ENCODE measurements at regions not wholly inside any gene's neighbourhood (a gene's known extent, or its start where the extent isn't known, plus 50 kb on each side); places are given as distances from the start of the nearest gene placed in this dataset.
A peak's percentile ranks its signal among the peaks of the same experiment; 100 is the strongest.

- no peak overlapping the region for H2BK5ac ChIP-seq (ENCODE audit: low read depth, low read length, poor library complexity, severe bottlenecking)
- H3K9me1 ChIP-seq (ENCODE audit: insufficient read depth, low read length) = peaks cover 4% of the 10 kb centered on the region; the same call in 1 of the 2 replicates
- peak overlapping the region; percentile 61; the same call in 1 of the 2 replicates for H3K18ac ChIP-seq (ENCODE audit: low read depth, low read length)
- in situ Hi-C loops (cut with MboI; ENCODE audit: low sequenced_read_pairs) (loop anchor here (25.0 kb wide), 1 partner anchor 1205 kb away; no protein-coding TSS in a partner anchor), dilution Hi-C loops (cut with HindIII; ENCODE audit: low sequenced_read_pairs, unreplicated experiment) (no loop called here), intact Hi-C loops (cut with micrococcal nuclease) (no loop called here)
- H3K9me3 ChIP-seq (ENCODE audit: control insufficient read depth, insufficient read depth, low read length) = no peaks in the 10 kb centered on the region
- H2BK20ac ChIP-seq (ENCODE audit: low read depth, low read length) = peak overlapping the region; percentile 42; the same call in 1 of the 2 replicates
- H2AK5ac ChIP-seq (ENCODE audit: low read depth, low read length) = no peak overlapping the region
- H2AK9ac ChIP-seq (replicated peaks; ENCODE audit: low read depth, low read length, poor library complexity) = no peak overlapping the region
- H3K4me2 ChIP-seq (ENCODE audit: low read depth, low read length) = no peak overlapping the region
- ChIA-PET POLR2A (ENCODE audit: unreplicated experiment) (no interaction called here), CTCF (no interaction called here)
- DNase-seq (no peak), ATAC-seq (ENCODE audit: low read depth) (no peak)
- peak overlapping the region; percentile 77; the same call in 1 of the 2 replicates for H2BK120ac ChIP-seq (ENCODE audit: low read depth, low read length)
- H3K36me3 ChIP-seq (ENCODE audit: control insufficient read depth, insufficient read depth, low read length) = no peaks in the 10 kb centered on the region
- no peaks in the 10 kb centered on the region for H3K27me3 ChIP-seq (ENCODE audit: control insufficient read depth, insufficient read depth, low read length)
- no peak for TF ChIP-seq MAZ (IDR thresholded peaks at IDR 0.05; ENCODE audit: borderline replicate concordance, low read depth, low read length)
- TF ChIP-seq ELK1 (IDR thresholded peaks at IDR 0.05; ENCODE audit: borderline replicate concordance, low read depth, low read length) = no peak
- TF ChIP-seq POLR2A (IDR thresholded peaks at IDR 0.05; ENCODE audit: low read depth, low read length) = no peak
- TF ChIP-seq CEBPB (IDR thresholded peaks at IDR 0.05; ENCODE audit: low read depth, low read length) = no peak
- TF ChIP-seq MAFK (IDR thresholded peaks at IDR 0.05; ENCODE audit: low read depth, low read length) = no peak
- no peak for TF ChIP-seq RCOR1 (IDR thresholded peaks at IDR 0.05; ENCODE audit: insufficient replicate concordance, low read length)
- no peak for TF ChIP-seq CHD1 (IDR thresholded peaks at IDR 0.05; ENCODE audit: low read depth, low read length)
- TF ChIP-seq BHLHE40 (IDR thresholded peaks at IDR 0.05; ENCODE audit: low read depth, low read length) = no peak
- TF ChIP-seq SMC3 (IDR thresholded peaks at IDR 0.05; ENCODE audit: low read depth, low read length) = no peak
- TF ChIP-seq USF2 (IDR thresholded peaks at IDR 0.05; ENCODE audit: low read depth, low read length) = no peak
- H3K56ac ChIP-seq (ENCODE audit: extremely low read depth, insufficient read depth, low read length) = no peak overlapping the region
- H3K27ac ChIP-seq (ENCODE audit: insufficient read depth, low read length) = no peak overlapping the region
- H3K9ac ChIP-seq (ENCODE audit: low read depth, low read length) = no peak overlapping the region
- no peak overlapping the region for H3K14ac ChIP-seq (replicated peaks; ENCODE audit: low read depth, low read length)
- H3K4me1 ChIP-seq (ENCODE audit: control insufficient read depth, insufficient read depth, low read length) = peaks cover 17% of the 10 kb centered on the region
- H4K20me1 ChIP-seq (ENCODE audit: insufficient read depth, low read length) = no peaks in the 10 kb centered on the region
- no peak overlapping the region for H3K4me3 ChIP-seq (ENCODE audit: insufficient read depth, low read depth, low read length)
- H3K79me1 ChIP-seq (ENCODE audit: low read depth in 1 of 2, low read length in 2 of 2) = no peaks in the 10 kb centered on the region
- peak overlapping the region; percentile 72; the same call in 1 of the 2 replicates for H4K5ac ChIP-seq (ENCODE audit: low read depth, low read length)
- H4K91ac ChIP-seq (ENCODE audit: insufficient read depth, low read depth, low read length) = no peak overlapping the region
- H3K23ac ChIP-seq (ENCODE audit: low read depth, low read length) = no peak overlapping the region
- no peak overlapping the region; the same call in 1 of the 2 replicates for H3K4ac ChIP-seq (ENCODE audit: low read depth, low read length)
- no TSS peak for BruUV-seq (replicated peaks)
- H2AFZ ChIP-seq (replicated peaks; ENCODE audit: low read length, poor library complexity) = no peak overlapping the region
- H4K8ac ChIP-seq (ENCODE audit: low read depth in 2 of 2, low read length in 2 of 2) = no peak overlapping the region
- 0 out of 3 replicates have a peak overlapping the region, but pooled peaks have one; percentile 17 for H2BK15ac ChIP-seq (ENCODE audit: low read depth, low read length)
- WGBS, 2 experiments (ENCODE audit: extremely low coverage in 2 of 2, insufficient read length in 1 of 2) = no CpG with 5 or more reads among the region's 5 CpGs
These were observed 200.1 kb upstream of the CELF2 start for GRCh38 chr10:10817609-10818008.

Measured in IMR-90 (cell line).